HEK293T (cell line): ENCODE measurements at regions not wholly inside any gene's neighbourhood (a gene's known extent, or its start where the extent isn't known, plus 50 kb on each side); places are given as distances from the start of the nearest gene placed in this dataset.
"Not testable (repeated sequence)": the region's sequence is repeated elsewhere in the genome, so short reads cannot be mapped to it uniquely, and the experiment has no call there.

Experiments used
- CTCF ChIA-PET: fragments of 350-600 bp; formaldehyde crosslinking; extraction: SDS; loops from one replicate; lab custom pipeline; 2021; ENCODE audit warnings: antibody characterized with exemption, inconsistent platforms; lab: Yijun Ruan, JAX
- POLR2A ChIA-PET: fragments of 350-600 bp; formaldehyde crosslinking; extraction: SDS; loops from one replicate; lab custom pipeline; 2020; ENCODE audit warnings: antibody characterized with exemption, inconsistent platforms; lab: Yijun Ruan, JAX
- DNase-seq: peaks from one replicate; pipeline ENCODE4 v3.0.0; 2012; ENCODE audit warnings: mixed read lengths; ENCODE audit errors: extremely low spot score
- ARNT ChIP-seq: fragments of 450-650 bp; IDR thresholded peaks from 2 replicates; pipeline ENCODE4 v1.6.1; 2017; ENCODE audit warnings: mild to moderate bottlenecking
- BHLHE40 ChIP-seq: fragments of 450-650 bp; IDR thresholded peaks from 2 replicates; pipeline ENCODE4 v1.6.1; 2016; ENCODE audit warnings: mild to moderate bottlenecking, moderate library complexity, borderline replicate concordance
- CTBP1 ChIP-seq: fragments of 450-650 bp; IDR thresholded peaks from 2 replicates; pipeline ENCODE4 v1.6.1; 2016; ENCODE audit warnings: borderline replicate concordance
- ELF4 ChIP-seq: fragments of 450-650 bp; IDR thresholded peaks from 2 replicates; pipeline ENCODE4 v1.6.1; 2017; ENCODE audit warnings: antibody characterized with exemption
- FOXA1 ChIP-seq: fragments of 450-650 bp; IDR thresholded peaks from 2 replicates; pipeline ENCODE4 v1.6.1; 2016; ENCODE audit warnings: mild to moderate bottlenecking
- FOXK2 ChIP-seq: fragments of 450-650 bp; IDR thresholded peaks from 2 replicates; pipeline ENCODE4 v1.6.1; 2016; ENCODE audit warnings: mild to moderate bottlenecking
- FOXM1 ChIP-seq: fragments of 450-650 bp; IDR thresholded peaks from 2 replicates; pipeline ENCODE4 v1.6.1; 2017; ENCODE audit warnings: mild to moderate bottlenecking, borderline replicate concordance
- HDGF ChIP-seq: fragments of 450-650 bp; IDR thresholded peaks from 2 replicates; pipeline ENCODE4 v1.6.1; 2017; ENCODE audit warnings: antibody characterized with exemption, borderline replicate concordance
- L3MBTL2 ChIP-seq: fragments of 450-650 bp; conservative IDR thresholded peaks from 2 replicates; pipeline ENCODE4 v1.6.1; 2016; ENCODE audit warnings: mild to moderate bottlenecking
- LEF1 ChIP-seq: fragments of 450-650 bp; IDR thresholded peaks from 2 replicates; pipeline ENCODE4 v1.6.1; 2017; ENCODE audit warnings: mild to moderate bottlenecking, borderline replicate concordance
- NFRKB ChIP-seq: fragments of 450-650 bp; IDR thresholded peaks from 2 replicates; pipeline ENCODE4 v1.6.1; 2016; ENCODE audit warnings: mild to moderate bottlenecking, moderate library complexity
- SP1 ChIP-seq: fragments of 450-650 bp; IDR thresholded peaks from 2 replicates; pipeline ENCODE4 v1.6.1; 2017
- SUZ12 ChIP-seq: fragments of 450-650 bp; IDR thresholded peaks from 2 replicates; pipeline ENCODE4 v1.6.1; 2016; ENCODE audit warnings: mild to moderate bottlenecking
- TARDBP ChIP-seq: fragments of 450-650 bp; IDR thresholded peaks from 2 replicates; pipeline ENCODE4 v1.6.1; 2016
- ZNF384 ChIP-seq: fragments of 450-650 bp; IDR thresholded peaks from 2 replicates; pipeline ENCODE4 v1.6.1; 2016
- TF ChIP-seq, protein P1 (sequence below): fragments of 450-650 bp; IDR thresholded peaks from 2 replicates; pipeline ENCODE4 v1.6.1; 2016

DNA sequence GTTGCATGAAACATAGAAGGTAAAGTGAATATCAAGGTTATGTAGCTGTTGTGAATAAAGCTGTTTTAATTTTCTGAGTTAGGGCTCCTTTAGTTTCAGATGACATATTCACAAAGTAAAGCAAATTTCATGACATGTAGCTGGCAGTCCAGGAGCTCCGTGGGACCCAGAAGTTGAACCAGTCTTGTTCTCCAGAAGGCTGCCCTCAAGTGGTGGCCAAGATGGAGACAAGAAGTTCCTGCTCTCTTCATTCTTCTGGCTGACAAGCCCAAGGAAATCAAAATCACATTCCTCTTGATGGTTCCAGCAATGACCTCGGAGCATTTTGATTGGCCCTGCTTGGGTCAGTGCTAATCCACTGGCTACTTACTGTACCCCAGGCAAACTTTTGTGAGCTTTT is 128.7 kb downstream of the LIG4 start:
- DNase-seq: no peak
- CTCF ChIA-PET: interaction anchor here (0.6 kb wide), 1 partner anchor 30 kb away, joined by 3 read pairs; no protein-coding TSS in a partner anchor
- POLR2A ChIA-PET: no interaction called here
- TF ChIP-seq BHLHE40 (no peak), SP1 (no peak), FOXM1 (no peak), HDGF (no peak), TARDBP (no peak)

DNA sequence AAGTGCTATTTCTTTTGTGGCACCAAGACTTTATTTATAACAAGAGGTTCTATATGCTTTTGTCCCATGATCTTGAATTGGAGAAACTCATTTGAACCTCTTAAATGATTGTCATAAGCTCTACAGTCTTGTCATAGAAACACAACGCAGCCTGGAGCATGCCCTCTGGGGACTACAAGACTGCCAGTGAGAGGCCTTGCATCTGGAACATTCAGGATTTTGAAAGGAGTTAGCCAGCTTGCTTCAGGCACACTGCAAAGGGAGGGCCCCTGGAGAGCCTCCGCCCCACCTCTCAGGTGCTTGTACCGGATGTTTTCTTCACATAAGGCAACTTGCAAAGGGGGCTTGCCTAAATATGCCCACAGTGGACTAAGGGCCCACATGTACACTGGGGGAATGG is 130.5 kb downstream of the LIG4 start:
- ChIA-PET POLR2A (no interaction called here), CTCF (no interaction called here)
- no peak for DNase-seq
- TF ChIP-seq FOXM1 (no peak), FOXK2 (no peak), NFRKB (no peak), CTBP1 (no peak), ARNT (no peak), FOXA1 (no peak), ELF4 (no peak)

DNA sequence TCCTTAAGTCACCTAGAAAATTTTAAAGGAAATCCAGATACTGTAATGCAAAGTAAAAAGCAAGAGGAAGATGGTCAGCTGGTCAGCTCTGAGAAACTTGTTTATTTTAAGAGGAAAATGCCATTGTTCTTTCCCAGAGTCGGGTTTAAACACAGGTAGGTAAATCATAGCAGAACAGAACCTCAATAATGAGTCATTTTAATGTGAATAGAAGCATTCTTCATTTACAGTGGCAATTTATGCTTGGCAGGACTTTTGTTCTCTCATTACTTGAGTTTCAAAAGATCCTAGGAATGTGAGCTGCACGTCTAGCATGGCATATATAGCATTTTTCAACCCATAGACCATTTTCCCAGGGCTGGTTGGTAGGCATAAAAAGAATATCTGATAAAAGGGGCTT is 132.3 kb downstream of the LIG4 start:
- CTCF ChIA-PET: no interaction called here
- TF ChIP-seq, protein P1, sequence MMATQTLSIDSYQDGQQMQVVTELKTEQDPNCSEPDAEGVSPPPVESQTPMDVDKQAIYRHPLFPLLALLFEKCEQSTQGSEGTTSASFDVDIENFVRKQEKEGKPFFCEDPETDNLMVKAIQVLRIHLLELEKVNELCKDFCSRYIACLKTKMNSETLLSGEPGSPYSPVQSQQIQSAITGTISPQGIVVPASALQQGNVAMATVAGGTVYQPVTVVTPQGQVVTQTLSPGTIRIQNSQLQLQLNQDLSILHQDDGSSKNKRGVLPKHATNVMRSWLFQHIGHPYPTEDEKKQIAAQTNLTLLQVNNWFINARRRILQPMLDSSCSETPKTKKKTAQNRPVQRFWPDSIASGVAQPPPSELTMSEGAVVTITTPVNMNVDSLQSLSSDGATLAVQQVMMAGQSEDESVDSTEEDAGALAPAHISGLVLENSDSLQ: no peak
- TF ChIP-seq L3MBTL2: no peak
- TF ChIP-seq HDGF: no peak
- no peak for DNase-seq
- POLR2A ChIA-PET: no interaction called here

DNA sequence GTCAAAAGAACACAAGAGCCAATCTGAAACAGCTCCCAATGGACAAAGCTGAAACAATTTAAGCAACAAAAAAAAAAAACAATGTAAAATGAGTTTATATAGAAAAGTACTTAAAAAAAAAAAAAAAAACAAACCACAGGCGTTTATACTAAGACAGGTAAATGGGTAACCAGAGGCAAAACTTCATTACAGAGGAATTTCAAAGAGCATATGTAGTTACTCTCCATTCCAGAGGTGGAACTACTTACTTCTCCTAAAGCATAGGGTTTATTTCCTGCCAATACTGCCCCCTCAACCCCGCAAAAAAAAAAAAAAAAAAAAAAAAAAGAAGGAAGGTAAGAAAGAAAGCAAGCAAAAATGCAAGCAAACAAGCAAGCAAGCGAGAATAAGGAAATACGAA is 132.9 kb downstream of the LIG4 start:
- no peak for TF ChIP-seq ZNF384
- no peak for TF ChIP-seq FOXK2
- no peak for TF ChIP-seq ARNT
- TF ChIP-seq CTBP1: no peak
- POLR2A ChIA-PET: no interaction called here
- DNase-seq: no peak
- CTCF ChIA-PET: no interaction called here

DNA sequence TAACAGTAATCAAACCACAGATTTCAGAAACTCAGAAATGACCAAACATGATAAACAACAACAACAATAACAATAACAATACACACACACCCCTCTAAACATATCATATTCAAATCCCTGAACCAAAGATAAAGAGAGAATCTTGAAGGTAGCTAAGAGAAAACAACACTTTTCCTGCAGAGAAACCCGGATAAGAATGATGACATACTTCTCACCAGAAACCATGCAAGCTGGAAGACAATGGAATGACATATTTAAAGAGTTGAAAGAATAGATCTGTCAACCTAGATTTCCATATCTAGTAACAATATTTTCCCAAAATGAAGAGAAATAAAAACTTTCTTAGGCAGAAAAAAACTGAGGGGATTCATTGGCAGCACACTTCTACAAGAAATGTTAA is 138.1 kb downstream of the LIG4 start:
- POLR2A ChIA-PET: no interaction called here
- no peak for DNase-seq
- TF ChIP-seq NFRKB: no peak
- no peak for TF ChIP-seq ELF4
- no peak for TF ChIP-seq FOXM1
- TF ChIP-seq SUZ12: no peak
- CTCF ChIA-PET: no interaction called here

DNA sequence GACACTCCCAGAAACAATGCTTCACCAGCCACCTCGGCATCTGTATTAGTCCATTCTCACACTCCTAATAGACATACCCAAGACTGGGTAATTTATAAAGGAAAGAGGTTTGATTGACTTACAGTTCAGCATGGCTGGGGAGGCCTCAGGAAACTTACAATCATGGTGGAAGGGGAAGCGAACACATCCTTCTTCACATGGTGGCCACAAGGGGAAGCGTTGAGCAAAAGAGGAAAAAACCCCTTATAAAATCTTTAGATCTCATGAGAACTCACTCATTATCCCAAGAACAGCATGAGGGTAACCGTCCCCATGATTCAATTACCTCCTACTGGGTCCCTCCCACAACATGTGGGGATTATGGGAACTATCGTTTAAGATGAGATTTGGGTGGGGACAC is 140.9 kb downstream of the LIG4 start:
- CTCF ChIA-PET, DNase-seq: not testable (repeated sequence)

DNA sequence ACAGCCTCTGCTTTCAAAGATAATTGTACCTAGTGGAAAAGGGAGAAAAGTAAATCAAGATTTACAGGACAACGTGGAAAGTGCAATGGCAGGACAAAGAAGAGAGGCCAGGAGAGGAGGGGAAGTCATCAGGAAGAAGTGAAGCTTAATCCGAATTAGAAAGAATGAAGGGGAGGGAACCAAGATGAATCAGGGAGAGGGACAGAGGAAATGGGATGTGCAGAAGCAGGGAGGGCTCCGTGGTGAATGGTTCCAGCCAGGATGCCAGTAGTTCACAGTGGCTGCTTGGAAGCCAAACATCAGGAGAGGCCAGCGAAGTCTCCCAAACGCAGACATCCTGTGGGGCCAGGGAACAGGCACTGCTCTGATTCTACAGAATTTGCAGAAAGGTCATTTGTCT is 144.4 kb downstream of the LIG4 start:
- POLR2A ChIA-PET: no interaction called here
- no peak for DNase-seq
- TF ChIP-seq SUZ12 (no peak), FOXK2 (no peak), ELF4 (no peak), HDGF (no peak), TARDBP (no peak), NFRKB (no peak), CTBP1 (no peak), L3MBTL2 (no peak), FOXM1 (no peak), BHLHE40 (no peak)
- CTCF ChIA-PET: no interaction called here

More for the DNA sequence above, 140.9 kb downstream of the LIG4 start:
- POLR2A ChIA-PET: not testable (repeated sequence)

DNA sequence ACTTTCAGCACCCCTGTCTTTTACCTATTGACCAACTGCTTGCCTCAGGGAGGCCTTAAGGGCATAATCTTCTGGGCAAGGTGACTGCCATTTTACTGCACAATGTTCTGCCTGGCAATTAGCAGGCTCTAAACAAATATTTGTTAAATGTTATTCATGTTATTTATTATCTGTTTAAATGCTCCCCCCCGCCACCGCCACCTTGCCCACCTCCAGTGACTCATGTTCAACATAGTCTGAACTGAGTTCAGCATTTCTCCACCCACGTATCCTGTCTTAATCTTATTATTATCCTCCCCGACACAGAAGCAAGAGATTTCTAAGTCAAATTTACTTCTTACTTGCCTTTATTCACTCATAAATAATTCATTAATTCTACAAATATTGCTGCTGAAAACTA is 144.8 kb downstream of the LIG4 start:
- no peak for TF ChIP-seq FOXK2
- no peak for TF ChIP-seq NFRKB
- TF ChIP-seq SP1: no peak
- no peak for TF ChIP-seq ZNF384
- TF ChIP-seq TARDBP: no peak
- TF ChIP-seq L3MBTL2: no peak
- no peak for TF ChIP-seq BHLHE40
- TF ChIP-seq CTBP1: no peak
- TF ChIP-seq FOXA1: no peak
- TF ChIP-seq HDGF: no peak
- TF ChIP-seq ELF4: no peak
- TF ChIP-seq LEF1: no peak
- no peak for TF ChIP-seq ARNT
- no peak for TF ChIP-seq FOXM1
- TF ChIP-seq SUZ12: no peak
- TF ChIP-seq, protein P1: no peak
- POLR2A ChIA-PET: no interaction called here
- CTCF ChIA-PET: no interaction called here
- DNase-seq: no peak
